ENCODE measurements at regions not wholly inside any gene's neighbourhood (a gene's known extent, or its start where the extent isn't known, plus 50 kb on each side); places are given as distances from the start of the nearest gene placed in this dataset.

- Histone ChIP-seq H3K36me3 (no peaks in the 10 kb centered on the region), H3K27me3 (no peaks in the 10 kb centered on the region), H3K9ac (no peak overlapping the region), H3K79me2 (ENCODE audit: low read depth) (no peaks in the 10 kb centered on the region), H3K9me3 (ENCODE audit: low read depth) (no peaks in the 10 kb centered on the region), H3K4me1 (no peaks in the 10 kb centered on the region), H3F3A (ENCODE audit: low read depth) (no peaks in the 10 kb centered on the region), H3K4me3 (no peak overlapping the region), H3K27ac (no peak overlapping the region), H4K20me1 (ENCODE audit: low read depth) (no peaks in the 10 kb centered on the region), H3K4me2 (no peak overlapping the region), H2AFZ (replicated peaks) (no peak overlapping the region)
- no peak for DNase-seq (ENCODE audit: low spot score)
- Mint-ChIP-seq H3K27ac (no peak overlapping the region), H3K27me3 (ENCODE audit: insufficient read depth, low read depth) (peaks cover 2% of the 10 kb centered on the region), H3K4me3 (no peak overlapping the region), H3K9me3 (no peaks in the 10 kb centered on the region), H3K4me1 (no peaks in the 10 kb centered on the region), H3K36me3 (no peaks in the 10 kb centered on the region)
- TF ChIP-seq EZH2phosphoT487 (IDR thresholded peaks at IDR 0.05) (no peak), EZH2 (IDR thresholded peaks at IDR 0.05) (no peak)
- TF ChIP-seq, protein P1, sequence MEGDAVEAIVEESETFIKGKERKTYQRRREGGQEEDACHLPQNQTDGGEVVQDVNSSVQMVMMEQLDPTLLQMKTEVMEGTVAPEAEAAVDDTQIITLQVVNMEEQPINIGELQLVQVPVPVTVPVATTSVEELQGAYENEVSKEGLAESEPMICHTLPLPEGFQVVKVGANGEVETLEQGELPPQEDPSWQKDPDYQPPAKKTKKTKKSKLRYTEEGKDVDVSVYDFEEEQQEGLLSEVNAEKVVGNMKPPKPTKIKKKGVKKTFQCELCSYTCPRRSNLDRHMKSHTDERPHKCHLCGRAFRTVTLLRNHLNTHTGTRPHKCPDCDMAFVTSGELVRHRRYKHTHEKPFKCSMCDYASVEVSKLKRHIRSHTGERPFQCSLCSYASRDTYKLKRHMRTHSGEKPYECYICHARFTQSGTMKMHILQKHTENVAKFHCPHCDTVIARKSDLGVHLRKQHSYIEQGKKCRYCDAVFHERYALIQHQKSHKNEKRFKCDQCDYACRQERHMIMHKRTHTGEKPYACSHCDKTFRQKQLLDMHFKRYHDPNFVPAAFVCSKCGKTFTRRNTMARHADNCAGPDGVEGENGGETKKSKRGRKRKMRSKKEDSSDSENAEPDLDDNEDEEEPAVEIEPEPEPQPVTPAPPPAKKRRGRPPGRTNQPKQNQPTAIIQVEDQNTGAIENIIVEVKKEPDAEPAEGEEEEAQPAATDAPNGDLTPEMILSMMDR (IDR thresholded peaks at IDR 0.05), result no peak
These were observed 54.8 kb downstream of the MPP7 start for GRCh38 chr10:28248092-28248491.

- no peaks in the 10 kb centered on the region for H3K36me3 Mint-ChIP-seq
- H3K4me2 ChIP-seq, result no peak overlapping the region
- H4K20me1 ChIP-seq (ENCODE audit: low read depth), result no peaks in the 10 kb centered on the region
- no peaks in the 10 kb centered on the region for H3K9me3 ChIP-seq (ENCODE audit: low read depth)
- H3K4me1 ChIP-seq, result no peaks in the 10 kb centered on the region
- H2AFZ ChIP-seq (replicated peaks), result no peak overlapping the region
- no peaks in the 10 kb centered on the region for H3K79me2 ChIP-seq (ENCODE audit: low read depth)
- no peaks in the 10 kb centered on the region for H3K4me1 Mint-ChIP-seq
- no peak for TF ChIP-seq EZH2phosphoT487 (IDR thresholded peaks at IDR 0.05)
- TF ChIP-seq, protein P1 (IDR thresholded peaks at IDR 0.05), result no peak
- no peak for TF ChIP-seq EZH2 (IDR thresholded peaks at IDR 0.05)
- no peaks in the 10 kb centered on the region for H3K9me3 Mint-ChIP-seq
- H3K27me3 ChIP-seq, result no peaks in the 10 kb centered on the region
- H3K9ac ChIP-seq, result no peak overlapping the region
- no peak for DNase-seq (ENCODE audit: low spot score)
- peaks cover 3% of the 10 kb centered on the region for H3F3A ChIP-seq (ENCODE audit: low read depth)
- H3K27ac ChIP-seq, result no peak overlapping the region
- no peaks in the 10 kb centered on the region for H3K27me3 Mint-ChIP-seq (ENCODE audit: insufficient read depth, low read depth)
- H3K4me3 ChIP-seq, result no peak overlapping the region
- H3K27ac Mint-ChIP-seq, result no peak overlapping the region
- H3K4me3 Mint-ChIP-seq, result no peak overlapping the region
- no peaks in the 10 kb centered on the region for H3K36me3 ChIP-seq
These were observed 56.8 kb downstream of the MPP7 start for GRCh38 chr10:28246023-28246422.

DNA sequence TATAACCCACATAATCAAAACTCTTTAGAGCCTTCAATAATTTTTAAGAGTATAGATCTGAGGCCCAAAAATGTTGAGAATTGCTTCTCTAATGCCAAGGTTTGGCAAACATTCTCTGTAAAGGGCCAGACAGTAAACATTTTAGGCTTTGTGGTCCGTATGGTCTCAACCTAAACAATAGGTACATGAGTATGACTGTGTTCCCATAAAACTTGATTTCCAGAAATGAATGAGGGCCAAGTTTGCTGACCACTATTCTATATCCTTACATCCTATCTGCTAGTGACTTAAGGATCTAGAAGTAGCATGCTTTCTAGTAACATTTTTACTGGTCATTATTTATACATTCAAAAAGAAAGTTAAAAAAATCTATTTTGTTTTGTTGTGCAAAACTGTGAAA lies 58.9 kb downstream of the MPP7 start:
- no peak for TF ChIP-seq EZH2 (IDR thresholded peaks at IDR 0.05)
- no peak for TF ChIP-seq EZH2phosphoT487 (IDR thresholded peaks at IDR 0.05)
- H3K9me3 ChIP-seq (ENCODE audit: low read depth), result no peaks in the 10 kb centered on the region
- Mint-ChIP-seq H3K4me1 (no peaks in the 10 kb centered on the region), H3K4me3 (no peak overlapping the region), H3K9me3 (no peaks in the 10 kb centered on the region), H3K36me3 (no peaks in the 10 kb centered on the region), H3K27ac (no peak overlapping the region), H3K27me3 (ENCODE audit: insufficient read depth, low read depth) (no peaks in the 10 kb centered on the region)
- H3K4me3 ChIP-seq, result no peak overlapping the region
- H3K9ac ChIP-seq, result no peak overlapping the region
- H3K4me2 ChIP-seq, result no peak overlapping the region
- no peaks in the 10 kb centered on the region for H3K4me1 ChIP-seq
- no peaks in the 10 kb centered on the region for H3K79me2 ChIP-seq (ENCODE audit: low read depth)
- H3K27ac ChIP-seq, result no peak overlapping the region
- no peaks in the 10 kb centered on the region for H3K36me3 ChIP-seq
- DNase-seq (ENCODE audit: low spot score), result no peak
- no peaks in the 10 kb centered on the region for H3K27me3 ChIP-seq
- peaks cover 3% of the 10 kb centered on the region for H3F3A ChIP-seq (ENCODE audit: low read depth)
- no peak overlapping the region for H2AFZ ChIP-seq (replicated peaks)
- H4K20me1 ChIP-seq (ENCODE audit: low read depth), result no peaks in the 10 kb centered on the region

GRCh38 chr10:28242555-28243204 lies 60.2 kb downstream of the MPP7 start:
- Histone ChIP-seq H3K4me2 (no peak overlapping the region), H3K36me3 (no peaks in the 10 kb centered on the region), H3K9me3 (ENCODE audit: low read depth) (no peaks in the 10 kb centered on the region), H3K9ac (no peak overlapping the region), H3F3A (ENCODE audit: low read depth) (peaks cover 3% of the 10 kb centered on the region), H3K27ac (no peak overlapping the region), H2AFZ (replicated peaks) (no peak overlapping the region), H4K20me1 (ENCODE audit: low read depth) (no peaks in the 10 kb centered on the region), H3K4me1 (no peaks in the 10 kb centered on the region), H3K79me2 (ENCODE audit: low read depth) (no peaks in the 10 kb centered on the region), H3K27me3 (no peaks in the 10 kb centered on the region), H3K4me3 (no peak overlapping the region)
- Mint-ChIP-seq H3K27ac (no peak overlapping the region), H3K9me3 (no peaks in the 10 kb centered on the region), H3K36me3 (no peaks in the 10 kb centered on the region), H3K27me3 (ENCODE audit: insufficient read depth, low read depth) (no peaks in the 10 kb centered on the region), H3K4me3 (no peak overlapping the region), H3K4me1 (no peaks in the 10 kb centered on the region)
- DNase-seq (ENCODE audit: low spot score), result no peak
- TF ChIP-seq, protein P1 (IDR thresholded peaks at IDR 0.05), result no peak
- TF ChIP-seq EZH2phosphoT487 (IDR thresholded peaks at IDR 0.05) (no peak), EZH2 (IDR thresholded peaks at IDR 0.05) (no peak)
